ENCODE measurements at regions not wholly inside any gene's neighbourhood (a gene's known extent, or its start where the extent isn't known, plus 50 kb on each side); places are given as distances from the start of the nearest gene placed in this dataset.
"Not testable (repeated sequence)": the region's sequence is repeated elsewhere in the genome, so short reads cannot be mapped to it uniquely, and the experiment has no call there.

DNA sequence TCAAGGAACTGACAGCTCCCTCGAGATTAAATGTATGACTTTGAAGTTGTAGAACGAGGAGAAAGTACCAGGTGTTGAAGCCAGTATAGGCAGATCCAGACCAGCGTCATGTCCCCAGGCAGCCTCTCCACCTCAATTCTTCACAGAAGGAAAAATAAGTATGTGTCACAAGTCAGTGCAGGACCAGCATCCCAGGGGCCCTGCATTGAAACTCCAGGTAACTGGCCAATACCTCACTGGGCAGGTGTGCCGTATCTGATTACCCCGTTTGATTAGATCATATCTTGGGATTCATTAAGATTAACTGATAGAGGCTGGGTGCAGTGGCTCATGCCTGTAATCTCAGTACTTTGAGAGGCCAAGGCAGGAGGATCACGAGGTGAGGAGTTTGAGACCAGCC lies 466.7 kb upstream of the B3GAT1 start:
- DNase-seq (ENCODE audit: low read depth in 2 of 2) = no peak

DNA sequence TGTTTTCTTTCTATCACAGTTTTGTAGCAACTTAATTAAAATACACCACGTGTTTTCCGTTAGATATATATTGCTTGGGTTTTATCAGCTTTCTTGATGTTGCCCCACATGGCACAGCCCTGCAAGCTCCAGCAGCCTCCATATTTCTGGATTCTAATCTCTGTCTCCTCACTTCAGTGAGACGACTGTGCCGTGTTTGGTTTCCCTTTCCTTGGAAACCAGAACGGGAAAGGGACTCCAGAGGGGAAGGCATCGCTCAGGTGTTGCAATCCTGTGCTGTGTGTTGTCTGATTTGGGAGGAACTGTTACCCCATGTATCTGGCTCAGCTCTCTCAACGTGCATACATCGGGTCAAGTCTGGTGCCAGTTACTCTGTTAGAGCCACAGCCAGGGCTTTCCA lies 464.2 kb upstream of the B3GAT1 start:
- DNase-seq (ENCODE audit: low read depth in 2 of 2) = no peak

DNA sequence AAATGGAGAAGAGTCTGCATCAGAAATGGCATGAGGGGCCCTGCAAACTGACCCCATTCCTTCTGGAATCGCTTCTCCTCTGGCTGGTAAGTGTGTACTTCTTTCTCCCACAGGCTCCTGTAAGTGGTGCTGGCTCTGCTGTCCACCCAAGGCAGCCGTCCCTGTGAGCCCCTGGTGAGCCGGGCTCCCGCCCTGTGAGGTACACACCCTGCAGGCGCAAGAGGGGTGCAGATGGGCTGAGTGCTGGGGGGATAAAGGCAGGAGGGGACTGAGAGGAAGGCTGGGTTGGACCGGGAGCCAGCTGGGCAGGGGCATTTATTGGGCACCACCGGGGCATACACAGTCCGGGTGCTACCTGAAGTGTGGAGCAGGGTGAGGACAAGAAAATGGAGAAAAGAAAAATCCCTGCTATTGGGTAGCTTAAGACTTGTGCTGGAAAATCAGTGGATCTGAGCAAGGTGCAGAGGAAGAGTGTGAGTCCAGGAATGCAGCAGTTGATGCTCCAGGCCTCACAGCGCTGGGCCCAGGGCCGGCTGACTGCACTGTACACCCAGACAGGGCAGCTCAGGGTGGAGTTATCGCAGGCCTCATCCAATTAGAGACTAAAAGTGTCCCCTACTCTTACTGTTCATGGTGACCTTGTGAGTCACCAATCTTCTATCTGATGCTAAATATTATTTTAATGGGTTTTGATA lies 455.1 kb upstream of the B3GAT1 start:
- no peak for DNase-seq (ENCODE audit: low read depth in 2 of 2)

DNA sequence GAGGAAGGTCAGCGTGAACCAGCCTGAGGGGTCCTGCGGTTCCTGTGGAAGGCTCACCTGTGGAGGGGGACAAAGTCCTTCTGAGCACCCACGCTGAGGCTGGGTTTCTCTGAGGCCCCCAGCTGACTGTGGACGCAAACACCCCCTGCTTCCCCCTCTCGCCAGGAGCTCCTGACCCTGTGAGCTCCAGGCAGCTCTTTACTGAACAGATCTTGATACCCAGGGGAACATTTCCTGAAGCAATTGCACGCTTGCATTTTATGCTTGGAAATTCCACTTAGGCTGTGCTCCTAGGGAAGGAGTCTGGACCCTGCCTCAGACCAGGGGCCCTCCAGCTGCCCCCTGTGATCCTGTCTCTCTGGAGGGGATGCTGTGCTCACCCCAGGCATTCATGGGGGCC lies 454.2 kb upstream of the B3GAT1 start:
- DNase-seq (ENCODE audit: low read depth in 2 of 2) = no peak

DNA sequence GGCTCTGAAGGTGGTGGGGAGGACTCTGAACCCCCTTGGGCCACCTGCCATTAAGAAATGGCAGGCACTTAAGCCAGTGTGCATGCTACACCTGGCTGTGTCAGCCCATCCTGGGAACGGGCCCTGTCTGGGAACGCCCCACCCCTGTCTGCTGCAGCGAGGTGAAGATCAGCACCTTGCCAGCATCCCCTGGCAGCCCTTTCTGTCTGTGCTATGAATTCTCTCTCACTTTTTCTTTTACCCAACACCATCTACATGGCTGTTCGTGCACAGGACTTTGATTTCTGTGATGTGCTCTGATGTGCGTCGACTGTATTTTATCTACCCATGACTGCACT lies 452.9 kb upstream of the B3GAT1 start:
- DNase-seq (ENCODE audit: low read depth in 2 of 2) = no peak

DNA sequence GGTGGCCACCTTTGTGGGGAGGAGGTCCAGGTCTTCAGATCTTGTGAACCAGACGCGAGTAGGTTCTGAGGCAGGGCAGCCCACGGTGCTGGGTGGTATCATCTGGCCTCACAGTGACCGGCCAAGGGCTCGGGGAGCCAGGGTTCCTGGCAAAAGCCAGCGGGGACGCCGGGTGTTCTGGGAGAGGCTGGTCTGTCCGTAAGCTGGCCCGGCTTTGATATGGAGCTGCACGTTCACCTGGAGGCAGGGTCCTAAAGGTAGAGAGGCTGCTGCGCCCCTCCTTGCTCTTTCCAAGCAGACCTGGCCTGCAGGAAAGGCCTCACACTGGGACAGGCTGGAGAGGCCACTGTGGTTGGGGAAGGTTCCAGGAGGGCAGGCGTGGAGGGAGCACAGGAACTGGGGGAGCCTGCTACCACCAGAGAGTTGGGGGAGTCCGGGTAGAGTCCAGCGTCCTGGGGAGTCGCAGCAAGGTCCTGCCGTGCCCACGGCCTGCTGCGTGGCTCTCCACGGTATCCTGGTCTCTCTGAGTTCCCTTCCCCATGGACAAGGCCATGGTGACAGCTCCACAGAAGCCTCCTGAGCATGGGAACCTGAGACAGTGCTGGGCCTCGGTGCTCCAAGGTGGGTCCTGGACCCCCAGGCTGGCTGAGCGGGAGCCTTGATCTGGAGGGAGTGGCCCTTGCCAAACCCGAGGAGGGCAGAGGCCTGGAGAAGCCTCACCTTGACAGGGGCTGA lies 452.4 kb upstream of the B3GAT1 start:
- DNase-seq (ENCODE audit: low read depth in 2 of 2) = no peak

DNA sequence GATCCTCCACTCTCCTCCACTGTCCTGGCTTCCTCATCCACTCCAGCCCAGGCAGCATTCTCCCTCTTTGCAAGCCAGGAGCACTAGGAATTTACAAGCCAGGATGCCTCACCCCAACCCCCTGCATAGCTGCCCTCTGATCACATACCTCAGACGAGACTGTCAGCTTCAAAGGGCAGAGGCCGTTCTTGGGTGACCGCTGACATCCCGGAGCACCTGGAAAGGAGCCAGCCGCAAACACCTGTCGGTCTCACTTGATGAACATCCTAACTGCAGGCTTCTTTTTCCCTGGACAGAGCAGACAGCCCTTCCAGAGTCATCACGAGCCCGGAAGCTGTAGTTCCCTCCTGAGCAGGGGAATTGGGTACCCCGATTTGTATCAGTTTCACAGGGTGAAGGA lies 451.3 kb upstream of the B3GAT1 start:
- no peak for DNase-seq (ENCODE audit: low read depth in 2 of 2)

DNA sequence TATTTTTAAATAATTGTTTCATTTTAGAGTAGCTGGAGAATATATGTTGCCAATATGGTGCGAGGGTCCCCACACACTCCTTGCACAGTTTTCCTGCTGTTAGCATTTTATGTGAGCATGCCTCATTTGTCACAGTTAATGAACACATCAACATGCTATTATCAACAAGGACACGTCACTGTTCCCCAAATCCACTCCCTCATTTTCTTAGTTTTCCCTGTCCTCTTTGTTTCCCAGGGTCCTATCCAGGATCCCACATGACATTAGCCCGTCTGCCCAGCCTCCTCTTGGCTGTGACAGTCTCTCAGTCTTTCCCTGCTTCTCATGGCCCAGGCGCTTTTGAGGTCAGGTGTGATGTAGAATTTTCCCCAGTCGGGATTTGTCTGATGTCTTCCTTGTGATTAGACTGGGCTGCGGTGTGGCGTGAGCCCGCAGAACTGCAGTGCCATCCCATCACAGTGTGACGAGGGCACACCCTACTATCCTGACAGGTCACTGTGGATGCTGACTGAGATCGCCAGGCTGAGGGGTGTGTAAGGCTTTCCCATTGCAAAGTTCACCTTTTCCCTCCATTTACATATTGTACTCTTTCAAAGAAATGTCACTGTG lies 450.6 kb upstream of the B3GAT1 start:
- no peak for DNase-seq (ENCODE audit: low read depth in 2 of 2)

DNA sequence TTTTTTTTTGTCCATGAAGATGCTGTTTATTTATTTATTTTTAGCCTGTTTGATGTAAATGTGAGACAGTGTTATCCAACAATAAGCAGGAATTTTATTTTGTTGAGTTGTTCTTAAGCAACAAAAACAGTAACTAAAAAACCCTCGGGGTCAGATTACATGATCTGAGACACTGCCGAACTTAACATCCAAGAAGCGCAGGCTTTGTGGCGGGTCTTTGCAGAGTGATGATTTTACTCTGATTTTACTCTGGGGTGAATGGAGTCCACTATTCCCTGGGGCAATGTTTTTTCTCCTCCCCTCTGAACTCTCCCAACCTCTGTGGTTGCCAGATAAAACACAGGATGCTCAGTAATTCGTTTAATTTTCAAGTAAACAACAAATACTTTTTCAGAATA lies 450.1 kb upstream of the B3GAT1 start:
- no peak for DNase-seq (ENCODE audit: low read depth in 2 of 2)

DNA sequence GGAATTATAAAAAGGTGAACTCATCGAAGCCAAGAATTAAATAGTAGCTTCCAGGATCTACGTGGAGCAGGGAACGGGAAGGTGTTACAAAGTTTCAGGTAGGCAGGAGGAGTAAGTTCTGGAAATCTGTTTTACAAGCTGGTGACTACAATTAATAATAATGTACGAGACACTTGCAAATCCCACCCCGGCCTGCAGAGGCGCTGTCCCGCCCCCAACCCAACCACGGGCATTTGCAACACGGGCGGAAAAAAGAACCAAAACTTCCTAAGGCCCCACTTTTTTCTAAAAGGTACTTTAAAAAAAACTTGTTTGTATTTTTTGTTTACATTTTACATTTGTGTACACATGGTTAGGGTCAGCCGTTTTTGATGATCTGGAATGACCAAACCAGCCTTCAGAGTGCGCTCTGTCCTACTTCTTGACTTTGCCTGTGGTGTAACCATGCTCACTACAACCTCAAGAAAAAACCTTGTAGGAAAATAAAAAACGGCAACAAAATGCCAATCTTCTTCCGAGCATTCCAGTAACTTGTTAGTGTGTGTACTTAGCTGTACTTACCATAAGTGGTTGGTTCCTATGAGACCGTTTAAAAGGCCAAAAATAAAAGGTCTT lies 449.6 kb upstream of the B3GAT1 start:
- DNase-seq (ENCODE audit: low read depth in 2 of 2) = no peak

DNA sequence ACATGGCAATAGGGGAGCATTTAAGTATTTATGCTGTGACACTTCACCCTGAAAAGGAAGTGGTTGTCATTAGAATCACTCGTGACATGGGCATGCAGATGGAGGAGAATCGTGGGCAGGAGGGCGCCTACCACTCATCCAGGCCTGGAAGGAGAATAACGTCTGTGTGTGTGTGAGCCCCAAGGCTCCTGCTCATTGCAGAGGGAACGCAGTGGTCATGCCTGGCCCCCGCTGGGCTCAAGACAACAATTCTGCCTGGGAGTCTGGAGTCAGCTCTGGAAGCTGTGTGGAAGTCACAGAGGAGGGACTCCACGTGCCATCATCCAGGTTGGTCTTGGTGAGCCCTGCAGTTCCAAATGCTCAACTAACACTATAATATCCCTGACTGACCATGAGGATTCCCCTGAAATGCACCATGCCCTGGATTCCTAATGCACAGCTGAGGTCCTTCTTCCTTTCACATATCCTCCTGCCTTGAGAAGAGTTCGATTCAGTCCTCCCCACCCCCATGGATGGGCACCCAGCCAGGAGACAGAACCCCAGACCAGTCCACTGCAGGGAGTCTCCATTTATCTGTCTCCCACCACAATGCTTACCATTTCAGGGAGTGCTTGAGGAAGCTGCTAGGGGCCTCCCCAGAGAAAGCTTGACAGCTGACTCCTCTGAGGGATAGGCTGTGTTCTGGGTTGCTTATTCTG lies 446.9 kb upstream of the B3GAT1 start:
- no peak for DNase-seq (ENCODE audit: low read depth in 2 of 2)

DNA sequence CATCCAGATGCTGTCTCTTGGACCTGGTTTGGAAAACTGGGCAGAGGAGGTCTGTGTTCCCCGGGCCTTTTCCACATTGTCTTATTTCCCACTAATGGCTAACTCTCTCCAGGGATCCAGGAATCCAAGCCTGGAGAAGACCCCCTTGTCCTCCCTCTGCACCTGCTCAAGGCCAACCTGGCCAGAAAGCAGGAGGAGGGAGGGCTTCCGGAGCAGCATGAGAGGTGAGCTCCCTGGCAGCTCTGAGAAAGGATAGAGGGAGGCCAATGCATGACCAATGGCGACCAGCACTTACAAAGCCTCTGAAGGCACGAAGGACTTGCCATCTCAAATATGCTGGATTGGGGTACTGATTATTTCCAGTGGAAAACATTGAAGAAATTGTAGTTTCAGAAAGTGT lies 445.0 kb upstream of the B3GAT1 start:
- DNase-seq (ENCODE audit: low read depth in 2 of 2) = no peak

DNA sequence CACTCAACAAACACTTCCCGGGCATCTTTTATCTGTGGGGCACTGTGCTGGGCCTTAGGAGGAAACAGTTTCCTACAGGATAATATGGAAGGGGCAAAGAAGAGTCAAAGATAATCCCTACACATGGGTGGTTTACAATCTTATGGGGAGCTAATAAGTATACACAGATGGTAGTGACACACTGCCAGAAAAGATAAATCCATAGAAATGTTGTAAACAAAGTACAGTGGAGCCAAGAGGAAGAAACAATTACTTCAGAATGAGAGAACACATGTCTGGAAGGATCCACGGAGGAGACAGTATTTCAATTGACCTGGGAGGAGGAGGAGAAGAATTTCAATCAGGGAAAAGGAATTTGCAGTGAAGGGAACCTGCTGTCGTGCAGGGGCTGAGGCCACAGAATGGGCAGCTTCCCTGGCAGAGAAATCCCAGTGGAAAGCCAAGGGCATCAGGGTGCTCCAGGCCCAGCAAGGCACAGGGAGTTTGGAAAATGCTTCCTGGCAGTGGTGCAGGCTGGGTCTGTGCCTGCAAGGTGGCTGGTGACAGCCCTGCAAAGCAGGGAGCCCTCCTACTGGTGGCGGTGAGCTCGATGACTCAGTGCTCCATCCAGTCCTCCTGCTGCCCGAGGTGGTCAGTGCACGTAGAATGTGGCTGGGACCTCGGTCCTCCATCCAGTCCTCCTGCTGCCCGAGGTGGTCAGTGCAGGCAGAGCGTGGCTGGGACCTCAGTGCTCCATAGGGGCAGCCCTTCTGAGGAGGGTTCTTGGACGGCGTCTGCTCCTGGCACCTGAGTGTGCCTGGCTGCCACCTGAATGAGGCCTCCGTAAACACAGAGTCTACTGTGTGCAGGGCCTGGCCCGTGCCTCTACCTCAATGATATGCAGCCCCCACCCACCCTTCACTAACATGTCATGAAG lies 444.3 kb upstream of the B3GAT1 start:
- no peak for DNase-seq (ENCODE audit: low read depth in 2 of 2)

DNA sequence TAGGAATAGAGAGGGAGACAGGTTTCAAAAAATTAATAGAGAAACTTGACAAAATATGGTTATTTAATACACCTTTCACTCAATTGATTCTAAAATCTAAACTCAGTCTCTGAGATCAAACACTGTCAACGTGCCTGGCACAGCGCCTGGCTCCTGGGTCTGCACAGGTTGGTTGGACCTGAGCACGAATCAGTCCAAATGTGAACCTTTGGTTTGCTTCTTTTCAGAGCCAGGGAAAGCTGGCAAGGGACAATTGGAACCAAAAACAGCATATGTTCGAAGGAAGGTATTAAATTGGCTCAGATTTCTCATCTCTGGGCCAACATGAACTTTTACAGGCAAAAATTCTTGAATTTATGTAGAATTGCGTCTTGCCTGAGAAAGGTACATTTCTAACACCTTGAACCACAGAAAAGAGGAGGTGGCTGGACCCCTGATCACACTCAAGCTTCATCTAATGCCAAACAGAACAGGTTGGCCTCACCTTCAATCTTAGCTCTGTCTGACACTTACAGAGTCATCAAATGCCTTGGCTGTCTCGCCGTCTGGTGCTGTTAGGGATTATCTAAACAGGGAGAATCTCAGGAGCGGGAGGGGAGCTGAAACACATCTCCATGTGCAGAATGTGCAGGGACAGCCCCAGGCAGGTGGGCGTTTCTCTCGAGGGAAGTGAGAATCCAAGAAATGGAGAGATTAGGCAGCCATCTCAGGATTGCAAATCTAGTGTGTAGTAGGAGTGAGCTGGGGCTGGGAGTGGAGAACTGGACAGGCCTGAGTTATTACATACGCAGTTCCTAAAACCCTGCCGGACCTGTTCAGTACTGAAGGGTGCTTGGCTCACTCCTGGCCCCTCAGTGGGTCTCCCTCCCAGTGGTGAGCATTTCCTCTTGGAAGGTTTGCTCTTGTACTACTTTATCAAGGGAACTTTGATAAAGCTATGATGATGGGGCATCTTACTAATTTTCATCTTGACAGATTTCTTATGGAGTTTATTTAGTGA lies 442.2 kb upstream of the B3GAT1 start:
- DNase-seq (ENCODE audit: low read depth in 2 of 2) = no peak

DNA sequence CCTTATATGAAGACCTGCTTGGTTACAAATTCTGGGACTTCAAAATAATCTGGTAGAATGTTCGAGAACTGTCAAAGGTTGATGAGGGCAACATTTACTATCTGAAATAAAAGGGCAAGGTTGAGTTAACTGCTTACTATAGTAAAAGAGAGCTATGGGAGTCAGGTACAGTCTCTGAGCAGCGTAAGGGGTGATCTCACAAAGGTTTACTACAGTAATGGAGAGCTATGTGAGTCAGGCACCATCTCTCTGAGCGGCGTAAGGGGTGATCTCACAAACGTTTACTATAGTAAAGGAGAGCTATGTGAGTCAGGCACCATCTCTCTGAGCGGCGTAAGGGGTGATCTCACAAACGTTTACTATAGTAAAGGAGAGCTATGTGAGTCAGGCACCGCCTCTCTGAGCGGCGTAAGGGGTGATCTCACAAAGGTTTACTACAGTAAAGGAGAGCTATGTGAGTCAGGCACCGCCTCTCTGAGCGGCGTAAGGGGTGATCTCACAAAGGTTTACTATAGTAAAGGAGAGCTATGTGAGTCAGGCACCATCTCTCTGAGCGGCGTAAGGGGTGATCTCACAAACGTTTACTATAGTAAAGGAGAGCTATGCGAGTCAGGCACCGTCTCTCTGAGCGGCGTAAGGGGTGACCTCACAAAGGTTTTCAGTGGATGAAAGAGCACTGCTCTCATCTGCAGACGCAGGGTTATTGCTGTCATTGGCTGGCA lies 439.6 kb upstream of the B3GAT1 start:
- not testable (repeated sequence) for DNase-seq (ENCODE audit: low read depth in 2 of 2)

DNA sequence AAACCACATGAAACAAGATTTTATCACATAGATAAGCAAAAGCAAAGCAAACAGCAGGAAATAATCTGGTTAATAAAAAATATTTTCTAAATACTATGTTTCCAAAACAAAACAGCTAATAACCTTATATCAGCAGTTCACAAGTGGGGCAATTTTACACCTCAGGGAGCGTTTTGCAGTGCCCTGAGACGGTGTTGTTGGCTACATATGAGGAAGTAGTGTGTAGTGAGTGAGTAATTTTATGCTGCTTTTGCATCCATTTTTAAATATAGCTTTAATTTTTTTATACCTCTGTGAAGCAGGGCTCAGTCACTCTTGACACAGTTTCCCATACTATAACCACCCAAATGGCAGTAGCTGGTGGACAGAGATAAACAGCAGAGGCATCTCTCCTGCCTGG lies 438.5 kb upstream of the B3GAT1 start:
- no peak for DNase-seq (ENCODE audit: low read depth in 2 of 2)

DNA sequence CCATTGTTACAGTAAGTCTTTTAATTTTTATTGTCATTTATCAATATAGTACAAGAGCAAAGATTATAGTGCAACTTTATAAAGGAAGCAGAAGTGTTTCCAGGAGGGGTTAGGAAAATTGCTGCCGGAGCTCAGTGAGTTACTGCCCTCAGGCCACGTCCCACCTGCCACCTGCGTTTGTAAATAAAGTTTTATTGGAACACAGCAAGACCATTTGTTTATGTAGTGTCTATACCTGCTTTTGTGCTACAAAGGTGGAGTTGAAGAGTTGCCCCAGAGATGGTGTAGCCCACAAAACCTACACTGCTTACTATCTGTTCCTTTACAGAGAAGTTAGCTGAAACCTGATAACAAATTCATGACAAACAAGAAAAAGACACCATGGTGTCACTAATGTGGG lies 437.8 kb upstream of the B3GAT1 start:
- DNase-seq (ENCODE audit: low read depth in 2 of 2) = no peak

DNA sequence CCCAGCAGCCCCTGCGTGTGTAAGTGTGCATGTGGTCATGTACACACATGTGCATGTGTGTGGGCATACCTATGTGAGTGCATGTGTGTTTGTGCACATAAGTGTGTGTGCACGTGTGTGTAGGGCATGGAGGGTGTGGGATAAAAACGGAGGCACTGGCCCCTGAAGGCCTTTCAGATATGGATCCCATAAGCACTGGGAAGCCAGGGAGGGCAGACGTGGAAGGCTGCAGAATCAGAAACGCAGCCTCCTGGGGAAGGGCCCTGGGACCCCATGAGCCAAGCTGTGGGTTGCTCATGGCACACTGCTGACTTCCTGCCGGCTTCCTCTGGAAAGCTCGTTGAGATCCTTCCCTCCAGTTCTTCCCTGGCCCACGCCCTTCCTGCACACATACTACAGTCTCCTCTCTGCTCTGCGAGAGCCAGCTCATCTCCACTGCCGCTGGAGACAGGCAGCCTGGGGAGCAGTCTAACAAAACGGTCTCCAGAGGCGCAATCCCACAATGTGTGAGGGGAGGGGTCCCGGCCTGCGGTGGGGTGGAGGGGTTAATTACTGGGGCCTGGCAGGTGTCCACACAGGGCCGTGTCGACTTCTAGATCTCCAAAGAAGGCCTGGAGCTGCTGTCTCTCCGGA lies 435.2 kb upstream of the B3GAT1 start:
- no peak for DNase-seq (ENCODE audit: low read depth in 2 of 2)

All from activated CD4-positive, alpha-beta T cell treated with anti-CD3 and anti-CD28 coated beads for 24 hours (primary cell).